PC-9 (cell line): ENCODE measurements at regions not wholly inside any gene's neighbourhood (a gene's known extent, or its start where the extent isn't known, plus 50 kb on each side); places are given as distances from the start of the nearest gene placed in this dataset.

ENCODE experiments used
- BruUV-seq: library from RNA; stranded (reverse); fragments of 400-500 nt; replicated peaks from 2 replicates; lab custom pipeline; 2021; lab: Mats Ljungman, UMichigan
- CTCF ChIA-PET: fragments of 300-600 bp; sonication (Branson Sonifier 250); formaldehyde crosslinking; loops from one replicate; lab custom pipeline; 2022; ENCODE audit warnings: antibody characterized with exemption; lab: Charles Lee
- POLR2A ChIA-PET: fragments of 300-600 bp; sonication (Branson Sonifier 250); formaldehyde crosslinking; loops from one replicate; lab custom pipeline; 2022; ENCODE audit warnings: antibody characterized with exemption; ENCODE audit not compliant: unreplicated experiment; lab: Charles Lee
- DNase-seq, 2 experiments: peaks; one replicate each; pipeline versions ENCODE4 v3.0.0 to v3.0.0-alpha.2; 2015 to 2022; ENCODE audit warnings: mixed read lengths in 1 of 2
- H2AFZ ChIP-seq: fragments of 200-600 bp; sonication (generic); 2 replicates; pipeline ENCODE4 v1.8.1; 2017; ENCODE audit warnings: antibody characterized with exemption
- H3F3A ChIP-seq: fragments of 200-600 bp; sonication (generic); 2 replicates; pipeline ENCODE4 v1.8.1; 2017; ENCODE audit warnings: antibody characterized with exemption, mild to moderate bottlenecking, low read depth; ENCODE audit not compliant: insufficient read depth
- H3K27ac ChIP-seq: fragments of 200-600 bp; sonication (generic); 2 replicates; pipeline ENCODE4 v1.6.1; 2016; ENCODE audit warnings: mixed run types
- H3K27me3 ChIP-seq: fragments of 200-600 bp; sonication (generic); 2 replicates; pipeline ENCODE4 v1.6.1; 2016; ENCODE audit warnings: low read depth, mixed run types; ENCODE audit not compliant: insufficient read depth
- H3K36me3 ChIP-seq: fragments of 200-600 bp; sonication (generic); 2 replicates; pipeline ENCODE4 v1.6.1; 2016; ENCODE audit warnings: low read depth, mixed run types
- H3K4me1 ChIP-seq: fragments of 200-600 bp; sonication (generic); replicated peaks from 2 replicates; pipeline ENCODE4 v1.6.1; 2016; ENCODE audit warnings: mixed run types; ENCODE audit not compliant: insufficient read depth
- H3K4me2 ChIP-seq: fragments of 200-600 bp; sonication (generic); 2 replicates; pipeline ENCODE4 v1.6.1; 2017; ENCODE audit warnings: mixed run types
- H3K4me3 ChIP-seq: fragments of 200-600 bp; sonication (generic); 2 replicates; pipeline ENCODE4 v1.6.1; 2016; ENCODE audit warnings: mixed run types
- H3K79me2 ChIP-seq: fragments of 200-600 bp; sonication (generic); 2 replicates; pipeline ENCODE4 v1.6.1; 2017; ENCODE audit warnings: low read depth, mixed run types
- H3K9me2 ChIP-seq: fragments of 200-600 bp; sonication (generic); 2 replicates; pipeline ENCODE4 v1.8.1; 2017; ENCODE audit warnings: mild to moderate bottlenecking; ENCODE audit not compliant: insufficient read depth
- H3K9me3 ChIP-seq: fragments of 200-600 bp; sonication (generic); 2 replicates; pipeline ENCODE4 v1.8.1; 2016; ENCODE audit warnings: low read depth; ENCODE audit not compliant: insufficient read depth
- H4K20me1 ChIP-seq: fragments of 200-600 bp; sonication (generic); 2 replicates; pipeline ENCODE4 v1.8.1; 2017; ENCODE audit not compliant: insufficient read depth
- CTCF ChIP-seq: fragments of 200-600 bp; sonication (generic); conservative IDR thresholded peaks from 2 replicates; pipeline ENCODE4 v1.6.1; 2017; ENCODE audit warnings: mixed run types, antibody characterized with exemption, mild to moderate bottlenecking, moderate library complexity
- EZH2 ChIP-seq: fragments of 200-600 bp; sonication (generic); IDR thresholded peaks from 2 replicates; pipeline ENCODE4 v1.8.0; 2017; ENCODE audit warnings: antibody characterized with exemption, low read depth
- intact Hi-C: fragments of 100-400 bp; cut with micrococcal nuclease; formaldehyde crosslinking; loops from one replicate; pipeline ENCODE4 v1.10.0; 2022; ENCODE audit not compliant: unreplicated experiment

- H3K27me3 ChIP-seq, result no peaks in the 10 kb centered on the region
- no peak overlapping the region for H2AFZ ChIP-seq
- CTCF ChIA-PET, result no interaction called here
- H3K4me3 ChIP-seq, result no peak overlapping the region
- H3K9me2 ChIP-seq, result no peaks in the 10 kb centered on the region
- TF ChIP-seq CTCF, result no peak
- TF ChIP-seq EZH2, result no peak
- intact Hi-C loops, result no loop called here
- H3K9me3 ChIP-seq, result no peaks in the 10 kb centered on the region
- POLR2A ChIA-PET, result no interaction called here
- H3K27ac ChIP-seq, result no peak overlapping the region
- H3F3A ChIP-seq, result no peaks in the 10 kb centered on the region
- no TSS peak for BruUV-seq
- H3K79me2 ChIP-seq, result no peaks in the 10 kb centered on the region
- no peaks in the 10 kb centered on the region for H3K36me3 ChIP-seq
- H3K4me2 ChIP-seq, result no peak overlapping the region
- H4K20me1 ChIP-seq, result no peaks in the 10 kb centered on the region
- H3K4me1 ChIP-seq, result no peaks in the 10 kb centered on the region
- DNase-seq, result no peak
Observed at GRCh38 chr2:66034467-66034866, 400.5 kb upstream of the MEIS1 start.

- Histone ChIP-seq H4K20me1 (no peaks in the 10 kb centered on the region), H3K79me2 (no peaks in the 10 kb centered on the region), H3K27ac (no peak overlapping the region), H2AFZ (no peak overlapping the region), H3K4me2 (no peak overlapping the region), H3K36me3 (no peaks in the 10 kb centered on the region), H3K4me3 (no peak overlapping the region), H3K27me3 (no peaks in the 10 kb centered on the region), H3K9me3 (no peaks in the 10 kb centered on the region), H3K4me1 (no peaks in the 10 kb centered on the region), H3K9me2 (no peaks in the 10 kb centered on the region), H3F3A (no peaks in the 10 kb centered on the region)
- intact Hi-C loops, result no loop called here
- ChIA-PET POLR2A (no interaction called here), CTCF (no interaction called here)
- BruUV-seq, result no TSS peak
- no peak for DNase-seq
- no peak for TF ChIP-seq CTCF
- no peak for TF ChIP-seq EZH2
Observed at GRCh38 chr2:66032226-66032775, 402.6 kb upstream of the MEIS1 start.

- no peak for DNase-seq
- Histone ChIP-seq H3K9me2 (no peaks in the 10 kb centered on the region), H2AFZ (no peak overlapping the region), H3K27ac (no peak overlapping the region), H3F3A (no peaks in the 10 kb centered on the region), H3K4me3 (no peak overlapping the region), H3K4me2 (no peak overlapping the region), H3K36me3 (no peaks in the 10 kb centered on the region), H3K27me3 (no peaks in the 10 kb centered on the region), H4K20me1 (no peaks in the 10 kb centered on the region), H3K79me2 (no peaks in the 10 kb centered on the region), H3K9me3 (no peaks in the 10 kb centered on the region), H3K4me1 (no peaks in the 10 kb centered on the region)
- intact Hi-C loops, result no loop called here
- no peak for TF ChIP-seq CTCF
- TF ChIP-seq EZH2, result no peak
- no TSS peak for BruUV-seq
- CTCF ChIA-PET, result no interaction called here
- POLR2A ChIA-PET, result no interaction called here
Observed at GRCh38 chr2:66031236-66031635, 403.7 kb upstream of the MEIS1 start.
